GM19239 (cell line): ENCODE measurements at regions not wholly inside any gene's neighbourhood (a gene's known extent, or its start where the extent isn't known, plus 50 kb on each side); places are given as distances from the start of the nearest gene placed in this dataset.

ENCODE experiments used
- DNase-seq: peaks from one replicate; pipeline ENCODE4 v3.0.0; 2011; ENCODE audit warnings: low spot score; ENCODE audit not compliant: insufficient read length
- FAIRE-seq: peaks from 2 replicates; lab custom pipeline; 2011; peaks lifted over from hg19 to GRCh38; lab: Jason Lieb, UNC

DNA sequence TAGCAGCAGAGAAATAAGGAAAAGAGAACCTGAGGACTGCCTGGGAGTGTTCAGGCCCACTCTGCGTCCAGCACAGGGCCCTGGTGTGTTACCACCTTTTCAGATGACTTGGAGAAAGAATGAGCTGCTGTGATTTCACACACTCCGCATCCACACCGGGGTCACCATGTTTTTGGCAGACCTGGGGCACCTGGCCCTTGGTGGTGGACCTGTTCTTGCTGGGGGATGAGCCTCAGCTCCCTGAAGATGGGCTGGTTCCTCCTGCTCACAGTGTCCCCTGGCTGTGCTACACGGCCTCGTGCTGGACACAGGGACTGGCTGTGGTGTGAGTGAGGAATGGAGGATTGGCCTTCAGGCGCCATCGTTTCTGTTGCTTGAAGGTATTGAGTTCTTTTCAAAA lies 1381.4 kb downstream of the TBC1D22A start:
- FAIRE-seq = no peak
- no peak for DNase-seq

DNA sequence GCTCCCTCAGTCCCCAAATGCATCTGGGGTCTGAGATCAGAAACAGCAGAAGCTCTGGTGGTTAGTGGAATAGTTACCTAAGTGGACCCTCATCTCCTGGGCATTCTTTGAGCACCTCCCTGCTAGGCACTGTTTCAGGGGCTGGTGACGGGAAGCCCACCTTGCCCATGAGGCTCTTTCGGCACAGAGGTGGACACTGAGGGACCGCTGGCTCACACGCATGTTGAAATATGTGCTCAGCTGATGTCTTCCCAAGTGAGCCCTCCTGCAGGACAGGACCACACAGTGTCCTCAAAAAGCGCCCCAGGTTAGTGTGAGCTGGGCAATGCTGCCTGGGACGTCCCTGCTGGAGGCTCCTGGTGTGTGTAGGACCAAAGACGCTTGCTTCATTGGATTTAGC lies 1379.9 kb downstream of the TBC1D22A start:
- FAIRE-seq = no peak
- DNase-seq = no peak

DNA sequence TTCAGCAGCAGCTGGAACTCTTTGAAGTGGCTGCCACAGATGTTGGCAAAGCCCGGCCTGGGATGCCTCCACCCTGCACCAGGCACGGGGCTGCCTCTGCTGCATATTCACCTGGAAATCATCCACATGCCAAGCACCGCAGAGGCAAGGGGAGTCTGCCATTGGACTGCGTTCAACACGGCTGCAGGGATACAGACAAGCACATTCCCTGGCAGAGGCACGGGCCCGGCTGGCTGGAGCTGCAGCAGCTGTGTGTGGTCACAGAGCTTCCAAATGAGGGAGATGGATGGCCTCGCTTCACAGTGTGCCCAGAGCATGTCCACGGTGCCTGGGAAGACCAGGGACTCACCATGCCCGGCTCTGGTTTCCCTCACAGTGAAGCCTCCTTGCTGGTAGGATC lies 1378.9 kb downstream of the TBC1D22A start:
- no peak for FAIRE-seq
- no peak for DNase-seq

DNA sequence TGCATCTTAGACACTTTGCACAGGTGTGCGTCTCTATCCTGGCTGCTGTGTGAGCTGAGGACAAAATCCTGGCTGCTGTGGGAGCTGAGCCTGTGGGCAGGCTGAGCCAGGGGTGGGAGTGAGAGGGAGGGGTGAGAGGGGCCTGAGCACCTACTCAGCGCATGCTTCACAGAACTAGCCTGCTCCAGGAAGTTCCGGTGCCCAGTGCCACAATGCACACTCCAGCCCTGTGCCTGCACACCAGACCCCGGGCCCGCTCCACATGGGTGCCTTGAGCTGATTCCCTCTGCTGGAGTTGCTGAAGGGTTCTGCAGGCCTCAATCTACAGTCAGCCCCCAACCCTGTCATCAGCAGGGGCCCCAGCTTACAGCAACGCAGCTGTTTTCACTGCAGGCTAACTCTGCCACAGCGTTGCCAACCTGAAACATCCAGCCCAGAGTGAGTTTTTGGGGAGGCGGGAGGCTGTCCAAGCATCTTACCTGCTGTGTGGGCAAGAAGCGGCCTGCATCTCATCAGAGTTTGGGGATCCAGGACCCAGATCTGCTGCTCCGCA lies 1377.9 kb downstream of the TBC1D22A start:
- no peak for DNase-seq
- FAIRE-seq = no peak

DNA sequence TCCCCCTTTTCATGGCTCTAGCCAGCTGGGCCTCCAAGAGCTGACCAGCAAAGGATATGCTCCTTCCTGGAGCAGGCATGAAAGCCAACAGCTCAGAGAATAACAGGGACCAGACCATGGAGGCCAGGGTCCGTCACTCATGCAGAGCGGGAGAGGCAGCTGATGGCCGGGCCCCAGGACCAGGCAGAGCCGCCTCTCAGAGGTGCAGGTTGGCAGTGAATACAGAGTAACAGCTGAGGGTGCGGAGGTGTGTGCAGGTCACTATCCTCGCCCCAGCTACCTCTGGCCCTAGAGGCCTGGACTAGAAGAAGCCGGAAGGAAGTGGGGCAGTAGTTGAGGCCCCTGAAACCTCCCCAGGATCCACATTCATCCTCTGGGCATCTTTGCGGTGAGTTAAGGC lies 1377.3 kb downstream of the TBC1D22A start:
- FAIRE-seq = no peak

DNA sequence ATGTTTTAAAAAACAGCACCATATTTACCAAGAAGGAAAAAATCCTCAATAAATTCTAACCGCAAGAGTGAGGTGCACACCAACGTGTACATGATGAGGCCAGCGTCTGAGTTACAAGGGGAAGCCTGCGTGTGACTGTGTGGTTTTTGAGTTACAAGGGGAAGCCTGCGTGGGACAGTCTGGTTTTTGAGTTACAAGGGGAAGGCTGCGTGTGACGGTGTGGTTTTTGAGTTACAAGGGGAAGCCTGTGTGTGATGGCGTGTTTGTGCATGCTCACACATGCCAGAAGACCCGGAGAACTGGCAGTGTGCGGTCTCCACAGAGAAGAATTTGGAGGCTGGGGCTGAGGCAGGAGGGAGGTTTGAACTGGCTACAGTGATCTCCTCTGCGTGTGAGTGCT lies 1376.4 kb downstream of the TBC1D22A start:
- no peak for FAIRE-seq
- DNase-seq = no peak

More for the DNA sequence above, 1377.3 kb downstream of the TBC1D22A start:
- no peak for DNase-seq

DNA sequence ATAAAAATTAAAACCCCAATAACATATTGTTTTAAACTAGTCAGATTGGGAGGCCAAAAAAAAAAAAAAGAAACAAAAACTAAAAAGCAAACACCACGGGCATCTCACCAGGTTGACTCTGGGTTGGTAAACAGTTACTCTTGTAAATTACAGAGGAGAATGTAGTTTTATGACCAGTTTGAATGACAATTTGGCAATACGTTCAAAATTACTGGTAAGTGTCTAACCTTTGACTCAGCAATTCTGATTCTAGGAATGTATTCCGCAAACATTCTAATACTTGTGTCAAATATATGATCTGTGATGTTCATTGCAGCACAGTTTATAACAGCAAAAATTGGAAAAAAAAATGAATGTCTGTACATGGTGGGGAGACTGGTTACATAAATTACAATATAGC lies 1376.0 kb downstream of the TBC1D22A start:
- DNase-seq (no peak), FAIRE-seq (no peak)

DNA sequence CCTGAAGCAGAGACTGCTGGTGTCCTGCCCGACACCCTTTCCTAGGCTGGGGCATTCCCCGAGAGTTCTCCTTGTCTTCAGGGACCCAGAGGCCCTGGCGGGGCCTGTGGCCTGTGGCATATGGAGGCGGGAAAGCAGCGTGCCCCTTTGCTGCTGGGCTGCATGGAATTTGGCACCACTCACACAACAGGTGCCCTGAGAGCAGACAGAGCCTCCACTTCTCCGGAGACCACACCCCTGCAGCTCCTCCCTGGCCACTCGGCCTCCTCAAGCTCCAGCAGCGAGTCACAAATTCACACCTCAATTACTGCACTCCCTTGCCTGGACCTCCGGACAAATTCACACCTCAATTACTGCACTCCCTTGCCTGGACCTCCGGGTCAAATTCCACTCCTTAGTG lies 1375.2 kb downstream of the TBC1D22A start:
- no peak for FAIRE-seq
- DNase-seq = no peak

DNA sequence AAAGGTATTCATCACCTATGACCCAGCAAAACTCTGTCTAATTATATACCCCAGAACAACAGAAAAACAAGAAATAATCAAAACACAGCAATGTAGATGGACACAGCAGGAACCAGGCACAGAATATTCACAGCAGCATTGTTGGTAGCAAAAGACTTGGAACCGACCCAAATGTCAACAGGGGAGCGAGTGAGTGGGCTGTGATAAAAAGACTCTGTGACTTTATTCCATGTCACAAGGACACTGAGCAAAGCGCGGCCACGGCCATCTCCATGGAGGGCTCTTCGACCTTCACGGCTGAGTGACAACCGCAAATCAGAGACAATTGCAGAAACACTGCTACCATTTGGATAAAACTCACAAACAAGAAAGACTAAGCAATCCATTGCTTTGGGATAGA lies 1373.1 kb downstream of the TBC1D22A start:
- FAIRE-seq (no peak), DNase-seq (no peak)

DNA sequence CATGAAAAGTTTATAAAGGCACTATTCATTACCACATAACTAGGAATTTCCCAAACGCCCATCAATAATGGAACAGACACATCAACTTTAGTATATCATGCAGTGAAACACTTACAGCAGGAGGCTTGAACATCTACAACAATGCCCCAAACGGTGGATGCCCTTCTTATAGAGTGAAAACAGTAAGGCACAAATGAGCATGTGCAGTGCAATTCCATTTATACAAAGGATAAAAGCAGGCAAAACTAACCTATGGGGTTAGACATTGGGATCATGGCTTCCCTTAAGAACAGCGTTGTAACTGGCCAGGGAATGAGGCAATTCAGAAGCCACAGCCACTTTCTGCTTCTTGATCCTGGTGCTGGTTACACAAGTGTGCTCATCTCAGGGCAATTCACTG lies 1363.0 kb downstream of the TBC1D22A start:
- DNase-seq = no peak
- no peak for FAIRE-seq

DNA sequence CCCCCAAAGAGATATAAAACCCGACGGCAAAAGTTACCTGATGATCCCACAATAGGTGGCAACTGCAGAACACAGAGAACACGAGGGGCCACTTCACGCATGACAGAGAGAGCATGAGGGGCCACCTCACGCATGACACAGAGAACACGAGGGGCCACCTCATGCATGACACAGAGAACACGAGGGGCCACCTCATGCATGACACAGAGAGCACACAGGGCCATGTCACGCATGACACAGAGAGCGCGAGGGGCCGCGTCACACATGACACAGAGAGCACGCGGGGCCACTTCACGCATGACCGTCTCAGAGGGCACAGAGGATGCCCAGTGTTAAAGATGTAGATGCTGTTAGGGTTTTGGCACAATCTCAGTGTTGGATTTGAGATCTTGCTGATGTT lies 1359.5 kb downstream of the TBC1D22A start:
- no peak for DNase-seq
- no peak for FAIRE-seq

DNA sequence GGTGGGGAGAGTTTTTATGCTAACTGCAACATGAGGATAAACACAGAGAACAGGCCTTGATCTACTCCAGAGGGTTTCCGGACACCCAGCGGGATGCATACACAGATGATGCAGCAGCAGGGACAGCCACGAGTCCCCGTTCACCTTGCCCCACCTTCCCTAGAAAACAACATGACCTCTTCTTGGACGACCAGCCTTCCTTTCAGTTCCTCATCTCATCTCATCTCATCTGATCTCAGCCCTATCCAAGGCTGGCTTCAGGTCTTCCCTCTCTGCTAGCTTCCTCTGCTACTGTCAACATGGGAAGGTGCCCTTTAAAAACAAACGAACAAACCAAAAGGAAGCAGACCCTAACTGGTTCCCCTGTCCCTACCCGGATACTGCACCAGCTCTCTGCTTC lies 1356.2 kb downstream of the TBC1D22A start:
- peak; percentile 79 for FAIRE-seq
- DNase-seq = no peak

DNA sequence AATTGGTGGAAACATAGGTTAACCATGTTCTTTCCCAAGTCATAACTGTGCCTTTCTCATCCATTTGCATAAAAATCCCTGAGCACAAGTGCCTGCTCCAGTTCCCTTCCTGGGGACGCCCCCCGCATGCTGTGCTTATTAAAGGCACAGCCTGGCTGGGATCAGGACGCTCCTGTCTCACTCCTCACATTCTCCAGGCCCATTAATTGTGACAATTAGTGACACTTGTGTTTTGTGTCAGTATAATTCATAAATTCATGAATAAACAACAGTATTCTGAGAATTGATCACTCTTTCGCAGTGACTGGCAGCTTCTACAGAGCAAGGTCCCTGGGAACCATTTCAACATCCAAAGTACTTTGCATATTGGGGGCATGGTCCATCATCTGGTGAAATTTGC lies 1354.4 kb downstream of the TBC1D22A start:
- DNase-seq = no peak
- FAIRE-seq = no peak

DNA sequence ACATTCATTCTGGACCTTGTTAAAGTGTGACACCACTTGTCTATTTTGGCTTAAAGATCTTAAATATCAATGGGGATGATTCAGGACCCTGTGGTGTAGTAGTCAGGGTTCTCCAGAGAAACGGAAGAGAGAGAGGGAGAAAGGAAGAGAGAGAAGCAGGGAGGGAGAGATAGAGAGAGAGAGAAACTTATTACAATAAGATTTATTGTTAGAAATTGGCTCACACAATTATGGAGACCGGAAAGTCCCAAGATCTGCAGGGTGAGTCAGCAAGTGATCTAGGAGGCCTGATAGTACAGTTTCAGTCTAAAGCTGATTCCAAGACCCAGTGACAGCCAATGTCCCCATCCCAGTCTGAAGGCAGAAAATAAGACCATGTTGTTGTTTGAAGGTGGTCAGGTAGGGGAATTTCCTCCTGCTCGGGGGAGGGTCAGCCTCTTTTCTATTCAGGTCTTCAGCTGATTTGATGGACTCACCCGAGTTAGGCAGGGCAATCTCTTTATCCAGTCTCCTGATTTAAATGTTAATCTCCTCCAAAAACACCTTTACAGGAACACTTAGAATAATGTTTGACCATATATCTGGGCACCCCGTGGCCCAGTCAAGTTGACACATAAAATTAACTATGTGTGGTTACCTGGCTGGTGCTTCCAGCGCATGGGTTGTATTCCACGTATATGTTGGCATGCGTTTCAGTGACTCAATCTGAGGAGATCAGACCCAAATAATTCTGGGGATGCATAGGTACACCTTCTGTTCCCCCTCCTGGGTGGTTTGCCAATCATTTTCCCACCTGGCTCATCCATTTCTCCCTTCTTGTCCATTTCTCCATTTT lies 1350.5 kb downstream of the TBC1D22A start:
- FAIRE-seq = peak; percentile 73
- DNase-seq = no peak

DNA sequence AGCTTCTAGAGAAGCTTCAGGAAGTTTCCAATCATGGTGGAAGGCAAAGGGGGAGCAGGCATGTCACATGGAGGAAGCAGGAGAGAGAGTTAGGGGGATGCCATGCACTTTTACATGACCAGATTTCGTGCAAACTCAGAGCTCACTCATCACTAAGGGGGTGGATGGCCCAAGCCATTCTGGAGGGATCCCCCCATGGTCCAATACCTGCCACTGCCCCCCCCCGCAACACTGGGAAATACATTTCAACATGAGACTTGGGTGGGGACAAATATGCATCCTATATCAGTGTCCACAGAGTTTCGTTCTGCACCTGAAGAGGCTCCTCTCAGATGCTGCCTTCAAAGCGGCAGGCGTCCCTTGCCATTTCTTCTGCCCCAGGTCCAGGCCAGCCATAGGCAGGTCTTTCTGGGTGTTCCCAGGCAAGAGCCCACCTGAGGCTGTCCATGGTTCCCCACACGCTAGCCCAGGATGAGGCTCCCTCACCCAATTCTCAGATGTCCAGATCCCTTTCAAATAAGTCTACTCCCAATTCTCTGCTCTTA lies 1344.3 kb downstream of the TBC1D22A start:
- no peak for FAIRE-seq

DNA sequence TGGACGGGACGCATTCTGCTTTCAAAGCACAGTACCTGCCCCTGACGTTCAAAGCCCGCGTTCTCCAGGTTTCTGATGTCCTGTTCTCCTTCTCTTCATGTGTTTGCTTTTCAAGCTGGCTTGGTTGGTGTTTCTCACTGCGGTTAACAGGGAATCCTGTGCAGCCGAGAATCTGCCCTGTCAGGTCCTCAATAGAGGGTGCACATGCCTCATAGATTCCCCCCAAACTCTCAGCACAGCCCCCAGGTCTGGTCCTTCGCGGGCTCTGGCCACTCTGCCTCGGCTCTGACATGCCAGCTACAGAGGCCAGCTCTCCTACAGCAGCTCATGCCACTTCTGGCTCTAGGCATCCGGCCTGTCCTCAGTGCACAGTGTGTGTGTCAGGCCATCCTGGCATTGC lies 1343.8 kb downstream of the TBC1D22A start:
- DNase-seq (no peak), FAIRE-seq (no peak)

More for the DNA sequence above, 1344.3 kb downstream of the TBC1D22A start:
- DNase-seq = no peak

DNA sequence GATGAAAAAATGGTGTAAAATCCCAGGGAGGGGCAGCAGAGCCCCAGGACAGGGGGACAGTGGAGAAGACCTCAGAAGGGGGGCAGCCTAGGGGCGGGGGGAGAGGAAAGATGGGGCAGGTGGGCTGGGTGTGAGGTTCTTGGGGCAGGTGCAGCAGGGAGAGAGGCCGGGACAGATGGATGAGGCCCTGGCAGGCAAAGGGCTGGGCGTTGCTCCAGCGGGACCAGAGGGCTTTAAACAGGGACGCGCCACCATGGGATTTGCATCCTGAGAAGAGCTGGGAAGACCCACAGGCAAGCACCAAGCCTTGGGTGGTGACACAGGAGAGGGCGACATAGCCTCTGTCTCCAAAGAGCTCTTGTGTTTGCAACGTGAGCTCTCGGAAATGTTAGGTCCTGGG lies 1342.8 kb downstream of the TBC1D22A start:
- DNase-seq (no peak), FAIRE-seq (no peak)

DNA sequence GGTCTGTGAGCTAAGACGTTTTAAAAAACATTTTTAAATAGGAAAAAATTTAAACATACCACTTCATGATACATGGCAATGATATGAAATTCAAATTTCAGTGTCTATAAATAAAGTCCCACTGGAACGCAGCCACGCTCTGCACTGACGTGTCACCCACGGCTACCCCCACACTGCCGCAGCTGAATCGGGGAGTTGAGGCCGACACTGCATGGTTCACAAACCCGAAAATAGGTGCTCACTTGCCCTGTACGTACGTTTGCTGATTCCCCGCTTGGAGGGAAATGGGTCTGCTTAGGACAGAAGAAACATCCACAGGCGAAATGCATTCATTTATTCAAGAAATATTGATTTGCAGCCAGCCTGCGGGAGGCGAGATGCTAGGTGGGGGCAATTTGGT lies 1342.3 kb downstream of the TBC1D22A start:
- no peak for DNase-seq
- FAIRE-seq = no peak

DNA sequence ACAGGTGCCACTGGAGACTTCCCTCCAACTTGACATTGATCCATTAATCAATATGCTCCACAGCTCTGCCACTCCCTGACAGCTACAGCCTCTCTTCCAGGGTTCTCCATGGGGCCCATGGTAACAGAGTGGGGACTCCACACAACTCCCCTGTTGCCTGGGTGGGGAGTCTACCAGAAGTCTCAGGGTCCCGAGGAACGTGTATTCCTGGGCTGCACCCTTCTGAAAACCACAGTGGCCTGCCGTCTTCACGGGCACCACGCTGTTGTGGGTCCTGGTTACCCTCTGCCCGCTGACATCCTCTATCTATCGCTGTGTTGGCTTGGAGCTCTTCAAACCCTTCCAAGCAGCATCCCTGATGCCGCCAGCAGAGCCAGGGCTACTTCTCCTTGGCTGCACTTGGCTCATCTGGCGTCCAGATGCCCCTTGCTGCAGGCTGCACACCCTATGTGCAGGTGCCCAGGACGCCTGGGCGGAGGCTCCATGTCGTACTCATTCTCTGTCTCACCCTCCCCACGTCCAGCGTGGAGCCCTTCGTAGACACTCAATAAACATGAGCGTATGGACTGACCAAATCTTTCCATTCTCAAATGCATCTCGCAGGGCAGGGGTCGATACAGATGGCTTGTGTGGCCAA lies 1341.8 kb downstream of the TBC1D22A start:
- FAIRE-seq = no peak
- no peak for DNase-seq

DNA sequence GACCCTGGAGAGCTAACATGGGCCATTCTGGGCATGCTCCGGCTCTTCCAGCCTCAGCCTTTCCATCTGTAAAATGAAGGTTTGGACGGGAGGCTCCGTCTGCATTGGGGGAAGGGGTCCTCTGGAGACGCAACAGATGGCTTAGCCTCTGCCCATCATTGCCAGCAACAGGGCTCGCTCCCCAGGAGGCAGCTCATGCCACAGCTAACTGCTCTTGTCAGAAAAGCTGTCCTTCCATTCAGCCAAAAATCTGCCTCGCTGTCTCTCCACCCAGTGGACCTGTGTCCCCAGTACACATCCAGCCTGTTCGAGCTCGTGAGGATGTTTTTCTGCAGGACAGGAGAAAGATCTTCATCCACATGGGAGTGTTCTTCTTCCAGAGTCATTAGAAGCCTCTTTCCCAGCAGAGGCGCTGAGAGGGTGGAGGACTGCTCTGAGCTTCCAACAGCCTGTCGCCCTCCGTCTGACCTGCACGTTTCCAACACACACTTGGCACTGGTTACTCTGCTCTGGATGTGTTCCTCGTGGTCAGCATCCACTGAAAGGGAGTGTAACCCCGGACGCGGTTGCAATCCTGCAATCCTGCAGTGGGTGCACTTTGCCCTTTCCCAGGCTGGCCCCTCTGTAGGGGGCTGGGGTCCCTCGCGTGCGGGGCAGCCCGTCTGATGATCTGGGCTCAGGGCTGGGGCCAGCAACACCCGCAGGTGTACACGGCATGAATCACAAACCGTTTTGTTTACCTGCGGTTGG lies 1340.9 kb downstream of the TBC1D22A start:
- DNase-seq (no peak), FAIRE-seq (no peak)

DNA sequence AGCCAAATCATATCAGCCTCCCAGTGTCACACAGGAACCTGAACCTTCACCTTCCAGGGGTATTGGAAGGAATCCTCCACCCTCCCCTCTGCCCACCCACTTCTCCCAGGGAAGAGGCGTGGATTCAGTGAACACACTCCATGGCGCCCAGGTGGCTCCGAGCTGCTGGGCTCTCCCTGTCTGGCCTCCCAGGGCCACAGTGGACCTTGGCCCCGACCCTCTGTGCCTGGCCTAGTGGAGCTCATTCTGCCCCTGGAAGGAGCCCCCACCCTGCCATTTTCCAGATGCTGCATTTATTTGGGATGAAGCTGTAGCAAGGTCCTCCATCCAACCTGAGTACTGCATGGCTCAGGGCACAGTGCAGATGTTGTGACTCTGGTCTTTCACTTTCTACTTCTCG lies 1340.1 kb downstream of the TBC1D22A start:
- FAIRE-seq (no peak), DNase-seq (no peak)
